SK-N-SH (cell line): ENCODE measurements at regions not wholly inside any gene's neighbourhood (a gene's known extent, or its start where the extent isn't known, plus 50 kb on each side); places are given as distances from the start of the nearest gene placed in this dataset.

Experiments
- CTCF ChIP-seq: fragments of 200-600 bp; sonication (generic); IDR thresholded peaks from 2 replicates; pipeline ENCODE4 v1.6.1; 2017; ENCODE audit warnings: antibody characterized with exemption, mild to moderate bottlenecking, moderate library complexity
- ELF1 ChIP-seq: IDR thresholded peaks from 2 replicates; pipeline ENCODE4 v1.4.0; 2012
- EP300 ChIP-seq, 2 experiments: IDR thresholded peaks; 2 replicates each; pipeline versions ENCODE4 v1.4.0 to v1.6.1; 2012; ENCODE audit warnings: borderline replicate concordance in 1 of 2, low read depth in 1 of 2, low read length in 1 of 2
- EZH2phosphoT487 ChIP-seq: fragments of 200-600 bp; sonication (generic); IDR thresholded peaks from 2 replicates; pipeline ENCODE4 v1.6.1; 2017; ENCODE audit warnings: low read depth, mixed run types, mild to moderate bottlenecking, antibody characterized with exemption, moderate library complexity, borderline replicate concordance
- GABPA ChIP-seq: IDR thresholded peaks from 2 replicates; pipeline ENCODE4 v1.4.0; 2012; ENCODE audit warnings: low read depth, mild to moderate bottlenecking
- MEF2A ChIP-seq: IDR thresholded peaks from 2 replicates; pipeline ENCODE4 v1.4.0; 2012; ENCODE audit warnings: low read depth, borderline replicate concordance
- MXI1 ChIP-seq: IDR thresholded peaks from 2 replicates; pipeline ENCODE4 v1.6.1; 2012; ENCODE audit warnings: mild to moderate bottlenecking, low read depth, low read length, improper control_type of control experiment
- NRF1 ChIP-seq: IDR thresholded peaks from 2 replicates; pipeline ENCODE4 v1.6.1; 2012; ENCODE audit warnings: low read depth, mild to moderate bottlenecking, low read length
- PBX3 ChIP-seq: IDR thresholded peaks from 2 replicates; pipeline ENCODE4; 2012
- RAD21 ChIP-seq: IDR thresholded peaks from 2 replicates; pipeline ENCODE4 v1.6.1; 2012; ENCODE audit warnings: mild to moderate bottlenecking, low read length
- REST ChIP-seq: IDR thresholded peaks from 2 replicates; pipeline ENCODE4 v1.6.1; 2012; ENCODE audit warnings: mild to moderate bottlenecking, low read depth, low read length, moderate library complexity
- RXRA ChIP-seq: IDR thresholded peaks from 2 replicates; pipeline ENCODE4 v1.4.0; 2012; ENCODE audit warnings: low read depth, mild to moderate bottlenecking, borderline replicate concordance
- USF2 ChIP-seq: fragments of 150-350 bp; IDR thresholded peaks from 2 replicates; pipeline ENCODE4 v1.6.1; 2017; ENCODE audit warnings: antibody characterized with exemption, low read length, low read depth, borderline replicate concordance

- TF ChIP-seq NRF1 (no peak), CTCF (no peak), EP300 (IDR thresholded peaks at IDR 0.05; ENCODE audit: borderline replicate concordance in 1 of 2, low read depth in 1 of 2, low read length in 1 of 2) (no peak), EZH2phosphoT487 (no peak), PBX3 (no peak), RAD21 (no peak), MXI1 (no peak), ELF1 (no peak), GABPA (no peak), REST (no peak), USF2 (no peak), RXRA (no peak), MEF2A (no peak)
Measured at GRCh38 chr1:67575861-67576260, 109.1 kb upstream of the GADD45A start.
